ENCODE measurements at regions not wholly inside any gene's neighbourhood (a gene's known extent, or its start where the extent isn't known, plus 50 kb on each side); places are given as distances from the start of the nearest gene placed in this dataset.

DNA sequence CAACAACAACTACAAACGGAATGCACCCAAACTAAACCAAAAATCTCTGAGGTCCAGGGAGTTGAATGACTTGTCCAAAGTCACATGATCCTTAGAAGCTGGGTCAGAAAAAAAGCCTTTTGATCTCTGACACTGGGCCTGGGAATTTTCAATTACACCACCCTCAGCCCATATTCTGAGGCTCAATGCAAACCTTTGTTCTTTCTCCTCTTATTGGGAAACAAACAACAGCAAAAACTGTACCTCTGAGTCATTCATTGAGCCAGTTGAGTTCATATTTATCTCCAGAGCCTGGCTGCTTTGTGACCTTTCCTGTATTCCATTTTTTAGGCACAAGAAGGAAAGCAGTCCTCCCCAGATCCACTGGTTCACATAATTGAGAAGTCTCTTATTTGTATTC is 51.2 kb upstream of the SORCS1 start:
- no peak for DNase-seq

Measured in eye (tissue), 1 donor.